Activated T-cell treated with anti-CD3 and anti-CD28 coated beads, Interleukin-2, amount 50 U/mL, for 1 hour (primary cell): ENCODE measurements at regions not wholly inside any gene's neighbourhood (a gene's known extent, or its start where the extent isn't known, plus 50 kb on each side); places are given as distances from the start of the nearest gene placed in this dataset.
A peak's percentile ranks its signal among the peaks of the same experiment; 100 is the strongest.

Experiments
- DNase-seq: peaks from one replicate; pipeline ENCODE4 v3.0.0-alpha.2; 2020

- DNase-seq: no peak
These were observed 69.4 kb upstream of the SMIM36 start for GRCh38 chr17:55580596-55581133.

- DNase-seq: peak; percentile 24
These were observed 66.4 kb upstream of the SMIM36 start for GRCh38 chr17:55577687-55578086.

GRCh38 chr17:55576996-55577586 lies 65.8 kb upstream of the SMIM36 start:
- no peak for DNase-seq

GRCh38 chr17:55576237-55576995 lies 65.2 kb upstream of the SMIM36 start:
- DNase-seq: no peak

GRCh38 chr17:55575058-55575636 lies 63.9 kb upstream of the SMIM36 start:
- DNase-seq: no peak

GRCh38 chr17:55572599-55572998 lies 61.3 kb upstream of the SMIM36 start:
- no peak for DNase-seq

- no peak for DNase-seq
These were observed 60.9 kb upstream of the SMIM36 start for GRCh38 chr17:55572139-55572538.

GRCh38 chr17:55571095-55571494 lies 59.8 kb upstream of the SMIM36 start:
- DNase-seq: no peak

GRCh38 chr17:55570391-55570790 lies 59.1 kb upstream of the SMIM36 start:
- no peak for DNase-seq

- no peak for DNase-seq
These were observed 56.3 kb upstream of the SMIM36 start for GRCh38 chr17:55567240-55568214.

- DNase-seq: no peak
These were observed 52.8 kb upstream of the SMIM36 start for GRCh38 chr17:55564081-55564480.

GRCh38 chr17:55563363-55563762 lies 52.1 kb upstream of the SMIM36 start:
- no peak for DNase-seq

GRCh38 chr17:55561973-55562495 lies 50.8 kb upstream of the SMIM36 start:
- DNase-seq: no peak

GRCh38 chr17:55561316-55561972 lies 50.2 kb upstream of the SMIM36 start:
- DNase-seq: no peak
